IMR-90 (cell line): ENCODE measurements at regions not wholly inside any gene's neighbourhood (a gene's known extent, or its start where the extent isn't known, plus 50 kb on each side); places are given as distances from the start of the nearest gene placed in this dataset.

ENCODE experiments used
- ATAC-seq: fragments of 200-7000 bp; cut with Tn5 transposase; 2 replicates; pipeline ENCODE4 v1.9.1; 2020; ENCODE audit warnings: low read depth, mild to moderate bottlenecking, moderate library complexity
- BruUV-seq: library from RNA; stranded (reverse); fragments of 400-500 nt; replicated peaks from 2 replicates; lab custom pipeline; 2021; lab: Mats Ljungman, UMichigan
- CTCF ChIA-PET: fragments of 300-600 bp; formaldehyde crosslinking; extraction: SDS; loops from one replicate; lab custom pipeline; 2021; ENCODE audit warnings: antibody characterized with exemption; lab: Yijun Ruan, JAX
- POLR2A ChIA-PET: fragments of 300-600 bp; sonication (Branson Sonifier 250); formaldehyde crosslinking; loops from one replicate; lab custom pipeline; 2022; ENCODE audit warnings: antibody characterized with exemption; ENCODE audit not compliant: unreplicated experiment; lab: Charles Lee
- DNase-seq: peaks from one replicate; pipeline ENCODE4 v3.0.0; 2013
- H2AFZ ChIP-seq: replicated peaks from 2 replicates; pipeline ENCODE3; 2013; ENCODE audit warnings: low read length, mild to moderate bottlenecking; ENCODE audit not compliant: poor library complexity
- H2AK5ac ChIP-seq: 2 replicates; pipeline ENCODE4 v1.6.1; 2013; ENCODE audit warnings: low read depth, low read length, inconsistent platforms
- H2AK9ac ChIP-seq: replicated peaks from 2 replicates; pipeline ENCODE3; 2013; ENCODE audit warnings: mild to moderate bottlenecking, low read depth, low read length, moderate library complexity; ENCODE audit not compliant: poor library complexity
- H2BK120ac ChIP-seq: 2 replicates; pipeline ENCODE4 v1.6.1; 2013; ENCODE audit warnings: low read depth, low read length, inconsistent platforms
- H2BK15ac ChIP-seq: 3 replicates; pipeline ENCODE4 v1.6.1; 2013; ENCODE audit warnings: low read depth, low read length, inconsistent platforms
- H2BK20ac ChIP-seq: 2 replicates; pipeline ENCODE4 v1.6.1; 2013; ENCODE audit warnings: low read depth, mild to moderate bottlenecking, inconsistent platforms, low read length, moderate library complexity
- H2BK5ac ChIP-seq: 2 replicates; pipeline ENCODE4 v1.6.1; 2013; ENCODE audit warnings: mild to moderate bottlenecking, low read depth, low read length, inconsistent platforms; ENCODE audit not compliant: poor library complexity, severe bottlenecking
- H3K14ac ChIP-seq: replicated peaks from 2 replicates; pipeline ENCODE4 v1.6.1; 2013; ENCODE audit warnings: low read depth, low read length, inconsistent platforms
- H3K18ac ChIP-seq: 2 replicates; pipeline ENCODE4 v1.6.1; 2013; ENCODE audit warnings: low read depth, low read length, control low read depth
- H3K23ac ChIP-seq: 2 replicates; pipeline ENCODE4 v1.6.1; 2013; ENCODE audit warnings: low read depth, low read length, inconsistent platforms
- H3K27ac ChIP-seq: 2 replicates; pipeline ENCODE4 v1.5.1; 2013; ENCODE audit warnings: mild to moderate bottlenecking, control low read depth, low read length; ENCODE audit not compliant: insufficient read depth
- H3K27me3 ChIP-seq: 2 replicates; pipeline ENCODE4 v1.6.1; 2013; ENCODE audit warnings: low read length; ENCODE audit not compliant: control insufficient read depth, insufficient read depth
- H3K36me3 ChIP-seq: 2 replicates; pipeline ENCODE4 v1.6.1; 2013; ENCODE audit warnings: low read length, mixed read lengths; ENCODE audit not compliant: control insufficient read depth, insufficient read depth
- H3K4ac ChIP-seq: 2 replicates; pipeline ENCODE4 v1.6.1; 2013; ENCODE audit warnings: low read depth, low read length, inconsistent platforms
- H3K4me1 ChIP-seq: 2 replicates; pipeline ENCODE4 v1.6.1; 2013; ENCODE audit warnings: low read length, mixed read lengths; ENCODE audit not compliant: control insufficient read depth, insufficient read depth
- H3K4me2 ChIP-seq: 2 replicates; pipeline ENCODE4 v1.6.1; 2013; ENCODE audit warnings: low read depth, mild to moderate bottlenecking, control low read depth, low read length, moderate library complexity
- H3K4me3 ChIP-seq: 2 replicates; pipeline ENCODE4 v1.5.1; 2013; ENCODE audit warnings: low read depth, mild to moderate bottlenecking, control low read depth, low read length, moderate library complexity; ENCODE audit not compliant: insufficient read depth
- H3K56ac ChIP-seq: 2 replicates; pipeline ENCODE4 v1.6.1; 2013; ENCODE audit warnings: low read length, inconsistent platforms; ENCODE audit not compliant: insufficient read depth; ENCODE audit errors: extremely low read depth
- H3K79me1 ChIP-seq, 2 experiments: 2 replicates each; pipeline ENCODE4 v1.6.1; 2013; ENCODE audit warnings: low read length in 2 of 2, inconsistent platforms in 1 of 2, low read depth in 1 of 2
- H3K9ac ChIP-seq: 2 replicates; pipeline ENCODE4 v1.6.1; 2013; ENCODE audit warnings: low read depth, low read length, control low read depth
- H3K9me1 ChIP-seq: 2 replicates; pipeline ENCODE4 v1.6.1; 2013; ENCODE audit warnings: low read length, inconsistent platforms; ENCODE audit not compliant: insufficient read depth
- H3K9me3 ChIP-seq: 2 replicates; pipeline ENCODE4 v1.6.1; 2013; ENCODE audit warnings: low read length; ENCODE audit not compliant: control insufficient read depth, insufficient read depth
- H4K20me1 ChIP-seq: 2 replicates; pipeline ENCODE4 v1.6.1; 2013; ENCODE audit warnings: low read length, inconsistent platforms; ENCODE audit not compliant: insufficient read depth
- H4K5ac ChIP-seq: 2 replicates; pipeline ENCODE4 v1.6.1; 2013; ENCODE audit warnings: mild to moderate bottlenecking, low read depth, low read length, control low read depth
- H4K8ac ChIP-seq, 2 experiments: 2 replicates each; pipeline ENCODE4 v1.6.1; 2013; ENCODE audit warnings: low read depth in 2 of 2, low read length in 2 of 2, control low read depth in 1 of 2, inconsistent platforms in 1 of 2
- H4K91ac ChIP-seq: 2 replicates; pipeline ENCODE4 v1.6.1; 2013; ENCODE audit warnings: low read depth, low read length, inconsistent platforms; ENCODE audit not compliant: insufficient read depth
- MAFK ChIP-seq: IDR thresholded peaks from 2 replicates; pipeline ENCODE4 v1.6.1; 2012; ENCODE audit warnings: low read depth, low read length, improper control_type of control experiment
- USF2 ChIP-seq: fragments of 150-350 bp; IDR thresholded peaks from 2 replicates; pipeline ENCODE4 v1.6.1; 2017; ENCODE audit warnings: mild to moderate bottlenecking, antibody characterized with exemption, low read length, low read depth
- WGBS, 2 experiments: methylation state at CpG; one replicate each; pipeline versions ENCODE4 v1.1.5 to v1.1.7; 2013; ENCODE audit warnings: missing lambda C conversion rate in 2 of 2; ENCODE audit not compliant: insufficient read length in 1 of 2; ENCODE audit errors: extremely low coverage in 2 of 2; 5-methylcytosine and 5-hydroxymethylcytosine counted together
- dilution Hi-C: fragments of 300-500 bp; cut with HindIII; formaldehyde crosslinking; loops from one replicate; pipeline ENCODE4 v1.14.3; 2018; ENCODE audit warnings: low sequenced_read_pairs; ENCODE audit not compliant: unreplicated experiment
- in situ Hi-C: fragments of 300-500 bp; cut with MboI; formaldehyde crosslinking; loops from 3 replicates; pipeline ENCODE4 v1.14.3; 2019; ENCODE audit warnings: low sequenced_read_pairs, inconsistent platforms, mixed read lengths
- intact Hi-C: fragments of 100-400 bp; cut with micrococcal nuclease; formaldehyde crosslinking; loops from 2 replicates; pipeline ENCODE4 v1.10.0; 2022

DNA sequence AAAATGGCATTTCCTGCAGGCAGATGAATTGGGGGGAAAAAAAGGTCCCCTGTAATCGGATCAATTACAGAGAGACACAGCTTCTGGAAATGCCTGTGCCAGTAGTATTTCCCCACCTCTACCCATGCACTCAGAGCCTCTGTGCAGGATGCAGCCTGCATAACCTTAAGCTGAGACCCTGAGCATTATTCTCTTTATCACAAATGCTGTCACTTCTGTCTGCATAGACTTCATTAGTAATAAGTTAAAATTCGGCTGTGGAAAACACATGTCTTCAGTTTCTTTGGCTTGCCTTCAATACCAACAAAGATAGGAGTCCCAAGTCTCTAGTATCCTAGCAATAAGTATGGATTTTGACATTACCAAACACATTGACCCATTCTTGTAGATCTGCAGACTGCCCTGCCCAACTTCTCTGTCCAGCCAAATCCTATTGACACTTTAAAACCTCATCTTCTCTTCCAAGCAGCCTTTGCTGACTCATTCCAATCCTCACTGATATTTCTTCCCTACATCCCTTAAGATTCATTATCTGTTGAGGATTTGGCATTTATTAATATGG, 70.8 kb downstream of the LUZP4 start:
- Histone ChIP-seq H3K79me1 (no peaks in the 10 kb centered on the region), H4K8ac (no peak overlapping the region), H3K14ac (no peak overlapping the region), H3K4me2 (no peak overlapping the region), H4K20me1 (no peaks in the 10 kb centered on the region), H3K9ac (no peak overlapping the region), H3K4ac (no peak overlapping the region), H3K23ac (no peak overlapping the region), H2AK5ac (no peak overlapping the region), H4K91ac (no peak overlapping the region), H4K5ac (no peak overlapping the region), H2BK5ac (no peak overlapping the region), H2AFZ (no peak overlapping the region), H3K4me1 (no peaks in the 10 kb centered on the region), H3K36me3 (no peaks in the 10 kb centered on the region), H3K27ac (no peak overlapping the region), H2BK20ac (no peak overlapping the region), H3K56ac (no peak overlapping the region), H3K9me3 (no peaks in the 10 kb centered on the region), H2BK120ac (no peak overlapping the region), H2AK9ac (no peak overlapping the region), H3K4me3 (no peak overlapping the region), H2BK15ac (no peak overlapping the region), H3K9me1 (no peaks in the 10 kb centered on the region), H3K18ac (no peak overlapping the region), H3K27me3 (peaks cover 2% of the 10 kb centered on the region)
- DNase-seq, result no peak
- BruUV-seq, result no TSS peak
- in situ Hi-C loops (no loop called here), intact Hi-C loops (no loop called here), dilution Hi-C loops (no loop called here)
- TF ChIP-seq MAFK, result no peak
- TF ChIP-seq USF2, result no peak
- no CpG with 5 or more reads among the region's 2 CpGs for WGBS, 2 experiments
- ChIA-PET CTCF (no interaction called here), POLR2A (no interaction called here)
- ATAC-seq, result no peak
